CD14-positive monocyte (primary cell): ENCODE measurements at regions not wholly inside any gene's neighbourhood (a gene's known extent, or its start where the extent isn't known, plus 50 kb on each side); places are given as distances from the start of the nearest gene placed in this dataset.

ENCODE experiments used
- DNase-seq, 3 donors: peaks; one replicate each; pipeline ENCODE4 v3.0.0-alpha.2; 2011 to 2022
- H2AFZ ChIP-seq: 2 replicates; pipeline ENCODE4 v1.6.0; 2012; ENCODE audit warnings: mild to moderate bottlenecking, low read depth, low read length, inconsistent platforms; ENCODE audit not compliant: insufficient read depth, poor library complexity, severe bottlenecking
- H3K27ac ChIP-seq, 2 donors: 1 replicate in 1 of 2; 2 replicates in 1 of 2; pipeline ENCODE4 v1.5.1; 2012 to 2013; ENCODE audit warnings: low read length in 2 of 2, control low read depth in 1 of 2, inconsistent platforms in 1 of 2, low read depth in 1 of 2, mild to moderate bottlenecking in 1 of 2
- H3K27me3 ChIP-seq, 2 donors: one replicate each; pipeline versions ENCODE4 v1.6.0 to v1.6.1; 2011 to 2013; ENCODE audit warnings: low read length in 2 of 2; ENCODE audit not compliant: control insufficient read depth in 2 of 2, insufficient read depth in 2 of 2
- H3K36me3 ChIP-seq, 2 donors: replicated peaks in 1 of 2; 1 replicate in 1 of 2; 2 replicates in 1 of 2; pipeline versions ENCODE4 v1.5.1 to v1.6.1; 2012 to 2013; ENCODE audit warnings: low read length in 2 of 2, control low read depth in 1 of 2, inconsistent platforms in 1 of 2, mild to moderate bottlenecking in 1 of 2; ENCODE audit not compliant: insufficient read depth in 2 of 2, control insufficient read depth in 1 of 2
- H3K4me1 ChIP-seq, 2 donors: 1 replicate in 1 of 2; 2 replicates in 1 of 2; pipeline versions ENCODE4 v1.5.1 to v1.6.1; 2012 to 2013; ENCODE audit warnings: low read length in 2 of 2, control low read depth in 1 of 2, inconsistent platforms in 1 of 2, mild to moderate bottlenecking in 1 of 2, moderate library complexity in 1 of 2; ENCODE audit not compliant: insufficient read depth in 2 of 2, control insufficient read depth in 1 of 2
- H3K4me2 ChIP-seq: replicated peaks from 2 replicates; pipeline ENCODE3; 2012; ENCODE audit warnings: low read length, moderate library complexity, mild to moderate bottlenecking; ENCODE audit not compliant: poor library complexity, severe bottlenecking; ENCODE audit errors: extremely low read depth
- H3K4me3 ChIP-seq, 3 experiments: fragments of 200-600 bp in 1 of 3; sonication (generic) in 1 of 3; replicated peaks in 1 of 3; 1 replicate in 2 of 3; 2 replicates in 1 of 3; pipeline ENCODE4 v1.5.1; 2011 to 2013; ENCODE audit warnings: low read length in 3 of 3, mild to moderate bottlenecking in 3 of 3, control low read depth in 2 of 3, low read depth in 2 of 3, inconsistent platforms in 1 of 3, moderate library complexity in 1 of 3
- H3K79me2 ChIP-seq: 2 replicates; pipeline ENCODE4 v1.6.0; 2012; ENCODE audit warnings: mild to moderate bottlenecking, control low read depth, inconsistent platforms, low read length, moderate library complexity; ENCODE audit not compliant: insufficient read depth
- H3K9ac ChIP-seq: 2 replicates; pipeline ENCODE4 v1.6.0; 2017; ENCODE audit warnings: low read length, mild to moderate bottlenecking; ENCODE audit not compliant: insufficient read depth, poor library complexity, severe bottlenecking
- H3K9me3 ChIP-seq, 2 donors: replicated peaks in 1 of 2; 1 replicate in 1 of 2; 2 replicates in 1 of 2; pipeline versions ENCODE4 v1.5.1 to v1.6.1; 2012 to 2013; ENCODE audit warnings: low read length in 2 of 2, control low read depth in 1 of 2; ENCODE audit not compliant: control insufficient read depth in 1 of 2, insufficient read depth in 1 of 2
- H4K20me1 ChIP-seq: 2 replicates; pipeline ENCODE4 v1.6.0; 2012; ENCODE audit warnings: mild to moderate bottlenecking, low read length, control low read depth, moderate library complexity; ENCODE audit not compliant: insufficient read depth
- H3K27ac Mint-ChIP-seq, 7 donors: one replicate each; pipeline ENCODE4 v1.8.0; 2020; ENCODE audit warnings: mild to moderate bottlenecking in 7 of 7, mixed read lengths in 7 of 7, moderate library complexity in 6 of 7, inconsistent platforms in 2 of 7
- H3K27me3 Mint-ChIP-seq, 3 donors: one replicate each; pipeline ENCODE4 v1.8.0; 2021 to 2022; ENCODE audit warnings: low read depth in 3 of 3, mild to moderate bottlenecking in 3 of 3, mixed read lengths in 3 of 3, moderate library complexity in 3 of 3, inconsistent platforms in 1 of 3
- H3K36me3 Mint-ChIP-seq, 2 donors: one replicate each; pipeline ENCODE4 v1.8.0; 2020; ENCODE audit warnings: mixed read lengths in 2 of 2, inconsistent platforms in 1 of 2, mild to moderate bottlenecking in 1 of 2
- H3K4me1 Mint-ChIP-seq: one replicate; pipeline ENCODE4 v1.8.0; 2020; ENCODE audit warnings: mild to moderate bottlenecking, mixed read lengths
- H3K4me3 Mint-ChIP-seq, 2 donors: one replicate each; pipeline ENCODE4 v1.8.0; 2020; ENCODE audit warnings: mild to moderate bottlenecking in 2 of 2, mixed read lengths in 2 of 2, moderate library complexity in 1 of 2
- H3K9me3 Mint-ChIP-seq, 7 donors: one replicate each; pipeline ENCODE4 v1.8.0; 2020 to 2022; ENCODE audit warnings: mixed read lengths in 7 of 7, mild to moderate bottlenecking in 6 of 7, moderate library complexity in 6 of 7, inconsistent platforms in 2 of 7
- CTCF ChIP-seq: fragments of 200-600 bp; IDR thresholded peaks from one replicate; pipeline ENCODE4 v1.8.0; 2022; ENCODE audit warnings: antibody characterized with exemption, mild to moderate bottlenecking
- WGBS: methylation state at CpG from one replicate; pipeline ENCODE4 v1.1.5; 2013; ENCODE audit warnings: missing lambda C conversion rate; ENCODE audit not compliant: insufficient coverage; 5-methylcytosine and 5-hydroxymethylcytosine counted together
- intact Hi-C, 2 donors: fragments of 100-400 bp; cut with micrococcal nuclease; formaldehyde crosslinking; loops; one replicate each; pipeline versions ENCODE4 v1.15.0 to v1.15.1; 2023

- Histone ChIP-seq H3K9me3 (no peaks in the 10 kb centered on the region), H4K20me1 (no peaks in the 10 kb centered on the region), H3K27ac (no peak overlapping the region), H3K4me2 (no peak overlapping the region), H3K4me1 (no peaks in the 10 kb centered on the region), H2AFZ (no peak overlapping the region), H3K9ac (no peak overlapping the region), H3K79me2 (no peaks in the 10 kb centered on the region), H3K27me3 (no peaks in the 10 kb centered on the region), H3K36me3 (no peaks in the 10 kb centered on the region), H3K4me3 (no peak overlapping the region)
- Mint-ChIP-seq H3K4me1 (no peaks in the 10 kb centered on the region), H3K27ac (no peak overlapping the region), H3K36me3 (no peaks in the 10 kb centered on the region), H3K9me3 (no peaks in the 10 kb centered on the region), H3K27me3 (no peaks in the 10 kb centered on the region), H3K4me3 (no peak overlapping the region)
- intact Hi-C loops = no loop called here
- WGBS = no CpG with 5 or more reads among the region's 2 CpGs
- no peak for TF ChIP-seq CTCF
- DNase-seq = no peak
Observed at GRCh38 chr18:34320267-34320666, 95.6 kb upstream of the NOL4 start.

- Histone ChIP-seq H3K9me3 (no peaks in the 10 kb centered on the region), H3K27ac (no peak overlapping the region), H3K27me3 (no peaks in the 10 kb centered on the region), H4K20me1 (no peaks in the 10 kb centered on the region), H3K79me2 (no peaks in the 10 kb centered on the region), H3K36me3 (no peaks in the 10 kb centered on the region), H3K9ac (no peak overlapping the region), H2AFZ (no peak overlapping the region), H3K4me1 (no peaks in the 10 kb centered on the region), H3K4me3 (no peak overlapping the region), H3K4me2 (no peak overlapping the region)
- DNase-seq = no peak
- Mint-ChIP-seq H3K9me3 (no peaks in the 10 kb centered on the region), H3K4me1 (no peaks in the 10 kb centered on the region), H3K27ac (no peak overlapping the region), H3K4me3 (no peak overlapping the region), H3K27me3 (no peaks in the 10 kb centered on the region), H3K36me3 (no peaks in the 10 kb centered on the region)
- WGBS = 100% methylated on average over 1 of the region's 2 CpGs
- TF ChIP-seq CTCF = no peak
- intact Hi-C loops = no loop called here
Observed at GRCh38 chr18:34321066-34321465, 96.4 kb upstream of the NOL4 start.
